ENCODE measurements at regions not wholly inside any gene's neighbourhood (a gene's known extent, or its start where the extent isn't known, plus 50 kb on each side); places are given as distances from the start of the nearest gene placed in this dataset.

- TF ChIP-seq LEF1 (IDR thresholded peaks at IDR 0.05; ENCODE audit: borderline replicate concordance) (no peak), FOXA1 (IDR thresholded peaks at IDR 0.05) (no peak), FOXK2 (IDR thresholded peaks at IDR 0.05) (no peak), FOXM1 (IDR thresholded peaks at IDR 0.05; ENCODE audit: borderline replicate concordance) (no peak), SP1 (IDR thresholded peaks at IDR 0.05) (no peak), SUZ12 (IDR thresholded peaks at IDR 0.05) (no peak), ARNT (IDR thresholded peaks at IDR 0.05) (no peak), NFRKB (IDR thresholded peaks at IDR 0.05) (no peak), BHLHE40 (IDR thresholded peaks at IDR 0.05; ENCODE audit: borderline replicate concordance) (no peak), PKNOX1 (IDR thresholded peaks at IDR 0.05) (no peak), L3MBTL2 (conservative IDR thresholded peaks at IDR 0.05) (no peak), TARDBP (IDR thresholded peaks at IDR 0.05) (no peak), ZNF384 (IDR thresholded peaks at IDR 0.05) (no peak), ELF4 (IDR thresholded peaks at IDR 0.05) (no peak)
These were observed 119.0 kb upstream of the SLC25A48 start for GRCh38 chr5:135715267-135716055.

All from HEK293T (cell line).